C4-2B (cell line): ENCODE measurements at regions not wholly inside any gene's neighbourhood (a gene's known extent, or its start where the extent isn't known, plus 50 kb on each side); places are given as distances from the start of the nearest gene placed in this dataset.
"Not testable (repeated sequence)": the region's sequence is repeated elsewhere in the genome, so short reads cannot be mapped to it uniquely, and the experiment has no call there.

Source experiments
- H3K27ac ChIP-seq: fragments of 450-650 bp; 2 replicates; pipeline ENCODE4 v1.5.1; 2017
- ZFX ChIP-seq: fragments of 450-650 bp; IDR thresholded peaks from 2 replicates; pipeline ENCODE4 v1.6.1; 2017
- TF ChIP-seq, protein P1 (sequence below): fragments of 450-650 bp; conservative IDR thresholded peaks from 2 replicates; pipeline ENCODE4 v1.5.1; 2017; ENCODE audit warnings: mild to moderate bottlenecking

DNA sequence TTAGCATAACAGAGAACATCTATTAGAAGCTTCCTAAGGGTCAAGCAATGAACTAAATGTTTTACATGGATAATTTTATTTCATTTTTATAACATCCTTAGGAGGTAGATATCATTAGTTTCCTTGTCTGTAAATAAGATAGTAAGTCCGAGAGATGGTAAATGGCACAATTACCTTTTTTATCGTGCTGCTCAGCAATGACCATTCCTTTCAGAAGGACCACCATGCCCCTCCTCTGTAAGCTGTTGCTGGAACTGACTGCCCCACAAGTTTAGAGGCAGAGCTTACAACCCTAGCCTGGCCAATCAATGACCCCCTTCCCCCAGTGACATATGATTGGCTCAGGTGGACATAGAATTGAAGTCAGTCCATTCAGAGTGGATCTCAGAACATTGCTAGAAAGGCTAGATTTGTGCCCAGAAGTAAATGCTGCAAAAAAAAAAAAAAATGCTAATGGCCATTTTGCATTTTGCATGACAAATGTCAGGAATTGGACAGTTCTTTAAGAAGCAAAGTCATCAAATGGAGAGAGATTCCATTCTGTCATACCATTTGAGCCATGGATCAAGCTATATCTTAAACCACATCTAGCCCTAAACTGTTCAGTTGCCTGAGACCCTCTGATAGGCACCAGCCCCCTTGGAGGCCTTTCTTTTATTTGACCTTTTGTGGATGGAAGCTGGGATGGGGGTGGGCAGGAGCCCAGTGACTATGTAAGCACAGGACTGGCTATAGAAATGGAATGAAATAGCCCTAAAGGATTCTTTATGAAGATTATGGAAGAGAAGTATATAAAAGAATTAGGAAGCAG lies 668.3 kb downstream of the UQCRFS1 start:
- TF ChIP-seq, protein P1, sequence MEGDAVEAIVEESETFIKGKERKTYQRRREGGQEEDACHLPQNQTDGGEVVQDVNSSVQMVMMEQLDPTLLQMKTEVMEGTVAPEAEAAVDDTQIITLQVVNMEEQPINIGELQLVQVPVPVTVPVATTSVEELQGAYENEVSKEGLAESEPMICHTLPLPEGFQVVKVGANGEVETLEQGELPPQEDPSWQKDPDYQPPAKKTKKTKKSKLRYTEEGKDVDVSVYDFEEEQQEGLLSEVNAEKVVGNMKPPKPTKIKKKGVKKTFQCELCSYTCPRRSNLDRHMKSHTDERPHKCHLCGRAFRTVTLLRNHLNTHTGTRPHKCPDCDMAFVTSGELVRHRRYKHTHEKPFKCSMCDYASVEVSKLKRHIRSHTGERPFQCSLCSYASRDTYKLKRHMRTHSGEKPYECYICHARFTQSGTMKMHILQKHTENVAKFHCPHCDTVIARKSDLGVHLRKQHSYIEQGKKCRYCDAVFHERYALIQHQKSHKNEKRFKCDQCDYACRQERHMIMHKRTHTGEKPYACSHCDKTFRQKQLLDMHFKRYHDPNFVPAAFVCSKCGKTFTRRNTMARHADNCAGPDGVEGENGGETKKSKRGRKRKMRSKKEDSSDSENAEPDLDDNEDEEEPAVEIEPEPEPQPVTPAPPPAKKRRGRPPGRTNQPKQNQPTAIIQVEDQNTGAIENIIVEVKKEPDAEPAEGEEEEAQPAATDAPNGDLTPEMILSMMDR: no peak
- no peak for TF ChIP-seq ZFX
- no peak overlapping the region for H3K27ac ChIP-seq

DNA sequence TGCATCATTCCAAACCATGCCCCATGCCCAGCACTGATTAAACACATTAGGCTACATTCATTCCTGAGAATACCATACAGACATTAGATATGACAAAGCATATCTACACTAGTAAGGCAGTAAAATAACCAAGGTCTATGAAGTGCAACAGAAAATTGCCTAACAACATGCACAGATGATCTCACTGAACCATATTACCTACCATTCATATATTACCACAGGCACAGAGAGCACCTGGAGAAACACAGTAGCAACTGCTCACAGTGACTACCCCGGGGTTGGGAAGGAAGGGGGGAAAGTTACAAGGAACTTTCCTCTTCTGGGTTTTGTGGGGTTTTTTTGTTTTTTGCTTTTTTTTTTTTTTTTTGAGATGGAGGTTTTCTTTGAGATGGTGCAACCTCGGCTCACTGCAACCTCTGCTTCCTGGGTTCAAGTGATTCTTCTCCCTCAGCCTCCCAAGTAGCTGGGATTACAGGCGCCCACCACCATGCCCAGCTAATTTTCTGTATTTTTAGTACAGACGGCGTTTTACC lies 669.6 kb downstream of the UQCRFS1 start:
- TF ChIP-seq ZFX: no peak
- TF ChIP-seq, protein P1: no peak
- no peak overlapping the region for H3K27ac ChIP-seq

DNA sequence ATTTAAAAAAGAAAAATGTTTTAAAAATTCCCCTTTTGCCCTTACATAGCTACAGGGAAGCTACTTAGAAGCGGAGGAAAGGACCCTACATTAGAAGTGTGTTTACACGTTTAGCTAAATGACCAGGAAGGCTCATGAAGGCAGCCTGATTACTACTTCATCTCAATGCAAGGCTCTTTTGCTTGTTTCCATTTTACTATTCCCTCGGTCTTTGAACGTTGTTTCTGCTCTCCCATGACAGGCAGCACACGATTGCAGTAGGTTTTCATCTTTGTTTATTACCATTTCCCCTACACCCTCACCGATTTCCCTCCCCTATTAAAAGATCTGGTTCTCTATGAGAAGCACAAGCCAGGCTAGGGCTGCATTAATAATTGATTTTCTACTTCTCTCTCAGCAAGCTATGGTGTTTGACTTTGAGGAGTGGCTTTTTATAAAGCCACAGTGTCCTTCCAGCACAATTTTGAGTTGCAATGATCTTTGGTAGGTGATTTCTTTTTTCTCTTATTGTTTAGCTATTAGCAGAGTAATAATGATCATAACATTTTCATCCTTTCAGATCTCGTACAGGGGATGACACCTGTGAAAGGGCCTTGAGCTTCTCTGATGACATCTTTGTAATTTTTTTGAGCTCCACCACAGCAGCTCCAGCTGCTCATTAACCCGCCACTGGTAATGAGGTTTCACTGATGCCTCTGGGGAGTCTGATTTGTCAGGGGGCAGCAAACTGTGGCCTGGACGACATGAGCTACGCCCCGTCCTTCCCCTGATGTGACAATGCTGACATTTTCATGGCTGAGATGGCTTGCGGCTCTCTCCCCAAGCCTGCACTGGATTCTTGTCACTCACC lies 670.3 kb downstream of the UQCRFS1 start:
- TF ChIP-seq, protein P1: no peak
- TF ChIP-seq ZFX: no peak
- no peak overlapping the region for H3K27ac ChIP-seq

DNA sequence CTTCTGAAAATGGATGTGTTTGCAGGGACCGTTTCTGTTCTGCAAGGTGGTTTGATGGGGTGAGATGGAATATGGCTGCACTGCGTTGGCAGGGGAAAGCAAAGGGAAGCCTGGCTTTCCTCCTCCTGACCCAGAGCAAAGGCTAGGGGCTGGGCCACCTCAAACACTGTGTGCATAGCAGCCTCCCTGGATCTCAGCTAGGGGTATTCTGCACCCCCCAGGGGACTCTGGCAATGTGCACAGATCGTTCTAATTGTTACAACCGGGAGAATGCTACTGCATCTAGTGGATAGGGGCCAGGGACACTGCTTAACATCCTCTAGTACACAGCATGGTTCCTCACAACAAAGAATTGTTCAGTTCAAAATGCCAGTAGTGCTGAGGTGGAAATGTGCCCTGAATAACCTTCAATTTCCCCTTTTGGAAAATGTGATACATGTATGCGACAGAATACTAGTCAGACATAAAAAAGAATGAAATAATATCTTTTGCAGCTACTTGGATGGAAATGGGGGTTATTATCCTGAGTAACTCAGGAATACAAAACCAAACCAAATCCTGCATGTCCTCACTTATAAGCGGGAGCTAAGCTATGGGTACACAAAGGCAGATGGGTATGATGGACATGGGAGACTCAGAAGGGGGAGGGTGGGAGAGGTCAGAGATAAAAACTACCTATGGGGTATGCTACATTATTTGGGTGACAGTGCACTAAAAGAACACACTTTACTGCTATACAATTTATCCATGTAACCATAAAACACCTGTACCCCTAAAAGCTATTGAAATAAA lies 671.2 kb downstream of the UQCRFS1 start:
- no peak overlapping the region for H3K27ac ChIP-seq
- TF ChIP-seq ZFX: no peak
- TF ChIP-seq, protein P1: no peak

DNA sequence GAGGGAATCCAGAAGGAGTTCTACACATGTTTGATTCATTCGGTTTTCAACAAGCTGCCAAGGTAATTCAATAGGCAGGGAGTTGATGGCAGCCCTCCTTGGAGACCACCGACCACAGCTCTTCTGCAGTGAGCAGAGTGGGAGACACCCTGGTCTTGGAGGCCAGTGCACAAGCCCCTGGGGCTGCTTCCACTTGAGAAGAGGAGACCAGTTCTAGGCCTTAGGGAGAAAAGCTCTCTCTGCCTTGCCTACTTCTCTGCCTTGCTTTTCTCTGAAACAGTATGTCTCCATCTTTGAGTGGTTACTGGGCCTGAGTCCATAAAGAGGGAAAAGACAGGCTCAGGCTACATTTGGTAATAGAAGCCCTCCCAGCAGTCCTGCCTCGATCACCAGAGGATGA lies 671.9 kb downstream of the UQCRFS1 start:
- H3K27ac ChIP-seq: no peak overlapping the region
- TF ChIP-seq, protein P1: no peak
- no peak for TF ChIP-seq ZFX

DNA sequence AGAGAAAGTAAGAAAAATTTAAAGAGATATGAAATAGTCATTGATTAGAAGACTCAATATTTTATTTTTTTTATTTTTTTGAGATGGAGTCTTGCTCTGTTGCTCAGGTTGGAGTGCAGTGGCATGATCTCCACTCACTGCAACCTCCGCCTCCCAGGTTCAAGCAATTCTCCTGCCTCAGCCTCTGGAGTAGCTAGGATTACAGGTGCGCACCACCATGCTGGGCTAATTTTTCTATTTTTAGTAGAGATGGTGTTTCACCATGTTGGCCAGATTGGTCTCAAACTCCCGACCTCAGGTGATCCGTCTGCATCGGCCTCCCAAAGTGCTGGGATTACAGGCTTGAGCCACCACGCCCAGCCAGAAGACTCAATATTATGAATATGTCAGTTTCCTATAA lies 672.6 kb downstream of the UQCRFS1 start:
- H3K27ac ChIP-seq: not testable (repeated sequence)

DNA sequence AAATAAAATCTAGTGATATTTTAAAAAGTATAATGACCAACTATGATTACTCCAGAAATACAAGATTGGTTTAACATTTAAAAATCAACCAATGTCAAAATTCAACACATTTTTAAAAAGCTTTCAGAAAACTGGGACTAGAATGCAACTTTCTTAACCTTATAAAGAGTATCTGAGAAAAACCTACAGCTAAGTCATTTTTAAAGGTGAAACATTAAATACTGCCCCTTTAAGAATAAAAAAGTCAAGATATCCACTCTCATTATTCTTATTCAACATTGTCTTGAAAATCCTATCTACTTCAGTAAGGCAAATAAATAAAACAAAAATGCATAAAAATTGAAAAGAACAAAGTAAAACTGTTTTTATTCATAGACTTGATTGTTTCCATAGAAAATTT lies 673.2 kb downstream of the UQCRFS1 start:
- H3K27ac ChIP-seq: no peak overlapping the region
- TF ChIP-seq ZFX: no peak
- TF ChIP-seq, protein P1: no peak

DNA sequence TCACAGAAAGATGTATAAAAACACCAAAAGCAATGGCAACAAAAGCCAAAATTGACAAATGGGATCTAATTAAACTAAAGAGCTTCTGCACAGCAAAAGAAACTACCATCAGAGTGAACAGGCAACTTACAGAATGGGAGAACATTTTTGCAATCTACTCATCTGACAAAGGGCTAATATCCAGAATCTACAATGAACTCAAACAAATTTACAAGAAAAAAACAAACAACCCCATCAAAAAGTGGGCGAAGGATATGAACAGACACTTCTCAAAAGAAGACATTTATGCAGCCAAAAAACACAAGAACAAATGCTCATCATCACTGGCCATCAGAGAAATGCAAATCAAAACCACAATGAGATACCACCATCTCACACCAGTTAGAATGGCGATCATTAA lies 674.4 kb downstream of the UQCRFS1 start:
- not testable (repeated sequence) for H3K27ac ChIP-seq
